GM21717 (cell line): ENCODE measurements at regions not wholly inside any gene's neighbourhood (a gene's known extent, or its start where the extent isn't known, plus 50 kb on each side); places are given as distances from the start of the nearest gene placed in this dataset.

Experiments
- ATAC-seq: cut with Tn5 transposase; IDR thresholded peaks from one replicate; pipeline ENCODE4 v1.9.1; 2021; ENCODE audit warnings: mild to moderate bottlenecking, moderate library complexity; ENCODE audit not compliant: unreplicated experiment

- no peak for ATAC-seq
Observed at GRCh38 chr2:123283431-123283830, 741.7 kb upstream of the CNTNAP5 start.

- ATAC-seq: no peak
Observed at GRCh38 chr2:123303731-123304130, 721.4 kb upstream of the CNTNAP5 start.
